Erythroblast (primary cell): ENCODE measurements at regions not wholly inside any gene's neighbourhood (a gene's known extent, or its start where the extent isn't known, plus 50 kb on each side); places are given as distances from the start of the nearest gene placed in this dataset.

Experiments
- DNase-seq, 2 experiments: peaks; one replicate each; lab custom pipeline; 2025; lab: John Stamatoyannopoulos, UW
- GATA1 ChIP-seq: IDR thresholded peaks from 2 replicates; pipeline ENCODE4 v1.6.1; 2011; ENCODE audit warnings: low read depth, mild to moderate bottlenecking, control low read depth, low read length, moderate library complexity
- POLR2A ChIP-seq: IDR thresholded peaks from 2 replicates; pipeline ENCODE4 v1.6.1; 2011; ENCODE audit warnings: mild to moderate bottlenecking, low read length

DNA sequence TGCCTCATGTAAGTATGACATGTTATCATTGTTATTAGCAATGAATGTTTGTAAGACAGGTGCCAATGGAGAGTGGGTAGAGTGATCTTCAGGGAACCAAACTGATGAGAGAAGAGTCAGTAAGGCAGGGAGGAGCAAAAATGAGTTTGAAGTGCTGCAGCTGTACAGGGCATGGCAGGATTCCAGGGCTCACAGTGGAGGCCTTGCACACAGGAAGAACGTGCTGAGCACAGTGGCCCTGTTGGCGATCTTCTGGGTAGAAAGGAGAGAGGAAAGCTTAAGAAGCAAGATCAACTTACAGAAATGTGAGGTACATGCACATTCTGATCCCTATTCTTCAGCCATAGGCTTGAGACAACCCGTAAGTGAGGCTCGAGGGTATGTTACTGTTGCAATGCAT is 219.3 kb upstream of the TMEM45B start:
- DNase-seq: no peak
- TF ChIP-seq GATA1 (no peak), POLR2A (no peak)

DNA sequence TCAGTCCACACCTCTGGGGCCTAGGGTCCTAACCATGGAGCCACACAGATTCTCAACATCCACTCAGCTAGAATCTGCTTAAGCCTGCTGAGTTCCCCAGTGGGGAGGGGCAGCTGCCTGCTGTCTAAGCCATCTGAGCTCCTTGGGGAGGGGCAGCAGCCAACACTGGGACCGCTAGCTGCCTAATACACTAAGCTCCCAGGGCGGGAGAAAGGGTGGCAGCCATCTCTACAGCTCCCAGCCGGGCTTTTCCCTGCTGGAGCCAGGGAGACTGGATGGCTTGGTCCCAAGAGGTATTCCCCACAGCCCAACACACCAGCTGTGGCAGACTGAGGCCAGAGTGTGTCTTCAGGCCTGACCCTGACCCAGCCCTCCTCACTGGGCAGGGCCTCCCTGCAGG is 217.3 kb upstream of the TMEM45B start:
- DNase-seq: no peak
- TF ChIP-seq GATA1: no peak
- TF ChIP-seq POLR2A: no peak

DNA sequence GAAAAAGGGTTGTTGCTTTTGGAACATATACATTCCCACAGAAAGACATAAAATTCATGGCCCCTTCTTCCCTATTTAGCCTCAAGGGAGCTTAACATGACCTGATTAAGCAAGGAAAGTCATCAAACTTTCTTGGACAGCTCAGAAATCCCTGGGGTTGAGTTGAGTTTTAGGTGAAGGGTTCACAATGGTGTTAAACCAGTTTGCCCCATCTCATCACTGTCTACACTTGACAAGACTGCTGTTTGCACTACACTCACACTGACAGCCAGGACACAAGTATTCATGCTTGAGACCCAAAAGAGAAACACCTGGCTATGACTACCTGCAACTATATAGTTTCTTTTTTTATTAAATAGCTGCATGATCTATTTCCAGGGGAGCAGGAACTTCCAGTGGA is 209.8 kb upstream of the TMEM45B start:
- DNase-seq: no peak
- TF ChIP-seq POLR2A: no peak
- no peak for TF ChIP-seq GATA1

DNA sequence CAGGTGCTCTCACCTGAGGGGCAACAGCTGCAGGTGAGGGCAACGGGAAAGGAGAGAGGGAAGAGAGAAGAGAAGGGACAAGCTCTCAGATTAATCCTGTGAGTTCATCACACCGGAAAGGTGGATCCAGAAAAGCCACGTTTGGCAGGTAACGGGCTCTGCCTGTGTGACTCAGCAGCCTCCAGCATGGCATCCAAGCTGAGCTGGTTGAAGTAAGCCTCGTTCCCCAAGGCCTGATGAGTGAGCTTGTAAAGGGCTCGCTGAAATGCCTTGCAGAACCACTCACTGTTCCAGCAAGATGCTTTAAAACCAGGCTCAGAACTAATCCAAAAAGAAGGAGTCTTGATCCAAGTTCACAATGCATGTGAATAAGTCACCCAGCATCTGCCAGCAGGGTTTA is 206.9 kb upstream of the TMEM45B start:
- no peak for DNase-seq
- TF ChIP-seq GATA1 (no peak), POLR2A (no peak)

DNA sequence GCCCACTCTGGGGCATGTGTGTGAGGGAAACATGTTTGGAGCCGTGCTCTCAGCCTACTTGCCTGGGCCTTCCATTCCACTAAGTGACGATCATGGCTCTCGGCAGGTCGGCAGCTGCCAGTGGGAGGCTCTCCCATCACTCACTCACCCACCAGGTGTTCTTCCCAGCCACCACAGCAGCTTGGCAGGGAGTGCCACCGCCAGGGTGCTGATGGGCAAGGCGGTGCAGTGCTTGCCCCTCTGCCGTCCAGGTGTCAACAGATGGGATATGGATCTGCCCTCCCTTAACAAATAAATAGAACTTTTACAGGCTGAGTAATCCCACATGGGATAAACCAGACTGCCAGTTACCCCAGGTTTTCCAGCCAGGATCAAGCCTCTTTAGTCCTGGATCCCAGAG is 205.5 kb upstream of the TMEM45B start:
- TF ChIP-seq GATA1: no peak
- no peak for TF ChIP-seq POLR2A
- DNase-seq: no peak

DNA sequence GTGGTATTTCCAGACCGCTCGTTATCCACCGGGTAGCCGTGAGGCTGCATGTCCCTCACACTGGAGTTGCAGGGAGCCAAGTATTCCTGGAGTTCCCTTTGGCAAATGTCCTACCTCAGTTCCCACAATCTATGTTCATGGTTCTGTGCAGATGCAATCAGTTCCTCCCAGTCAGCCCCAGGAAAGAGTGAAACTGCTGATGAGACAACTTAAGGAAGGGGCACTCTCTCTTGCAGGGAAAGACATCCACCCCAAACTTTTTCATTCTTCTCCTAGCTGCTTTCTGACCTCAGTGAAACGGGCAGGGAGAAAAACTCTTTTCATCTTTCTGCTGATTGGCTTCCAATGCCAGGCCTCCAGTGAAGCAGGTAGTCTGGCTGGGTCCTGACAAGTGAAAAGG is 205.1 kb upstream of the TMEM45B start:
- DNase-seq: no peak
- no peak for TF ChIP-seq POLR2A
- no peak for TF ChIP-seq GATA1

DNA sequence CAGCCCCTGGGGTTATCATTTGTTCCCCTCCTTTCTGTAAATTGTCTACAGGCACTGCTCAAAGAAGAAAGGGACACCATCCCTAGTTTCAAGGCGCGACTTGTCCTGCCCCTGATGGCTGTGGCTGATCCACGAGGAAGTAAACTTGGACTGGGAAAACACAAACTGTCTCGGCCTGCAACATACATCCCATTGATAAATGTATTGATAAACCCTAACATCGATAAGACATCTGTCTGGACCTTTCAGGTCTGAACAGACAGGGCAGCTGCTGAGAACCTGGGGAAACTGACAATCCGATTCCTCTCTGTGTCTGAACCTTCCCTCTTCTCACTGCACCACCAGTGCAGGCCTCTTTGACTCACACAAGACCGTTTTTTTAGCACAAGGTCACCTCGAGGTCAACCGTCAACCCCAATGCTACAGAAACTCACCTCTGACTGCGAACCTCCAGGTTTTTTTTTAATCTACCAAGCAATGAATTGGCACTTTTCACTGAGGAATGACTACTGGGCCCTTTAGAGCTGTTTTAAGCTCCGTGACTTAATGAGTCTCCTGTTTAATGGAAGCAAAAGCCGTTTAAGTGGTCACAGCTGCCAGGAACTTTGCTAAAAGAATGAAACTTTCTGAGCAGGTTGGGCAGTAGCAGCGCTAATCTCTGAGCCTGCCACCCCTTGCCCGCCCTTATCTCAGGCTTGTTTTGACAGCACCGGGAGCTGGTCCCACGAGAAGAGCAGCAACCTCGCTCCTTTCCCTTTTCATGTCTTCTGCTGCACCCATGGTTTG is 203.8 kb upstream of the TMEM45B start:
- TF ChIP-seq POLR2A (no peak), GATA1 (no peak)
- no peak for DNase-seq

DNA sequence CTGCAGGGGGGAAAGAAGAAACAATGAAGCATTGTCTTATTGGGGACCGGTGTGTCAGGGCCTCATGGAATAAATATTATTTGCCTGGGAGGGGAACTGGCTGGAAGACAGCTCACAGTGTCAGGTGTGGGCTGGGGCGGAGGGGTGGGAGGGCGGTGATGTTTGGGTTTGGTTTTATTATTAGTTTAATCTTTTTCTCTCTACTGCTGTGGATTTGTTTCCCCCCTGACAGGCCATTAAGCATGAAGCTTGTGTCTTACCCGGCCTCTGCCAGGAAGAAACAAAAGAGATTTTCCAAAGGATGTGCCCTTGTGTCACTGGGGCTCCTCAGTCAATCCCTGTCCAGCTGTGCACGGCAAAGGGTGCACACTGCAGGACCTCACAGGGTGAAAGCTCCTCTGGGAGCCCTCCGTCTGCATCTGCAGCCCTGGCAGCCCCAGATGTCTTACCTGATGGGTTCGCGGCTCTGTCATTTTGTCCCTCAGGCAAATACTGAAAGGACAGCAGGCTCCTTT is 203.1 kb upstream of the TMEM45B start:
- no peak for DNase-seq
- TF ChIP-seq GATA1: no peak

DNA sequence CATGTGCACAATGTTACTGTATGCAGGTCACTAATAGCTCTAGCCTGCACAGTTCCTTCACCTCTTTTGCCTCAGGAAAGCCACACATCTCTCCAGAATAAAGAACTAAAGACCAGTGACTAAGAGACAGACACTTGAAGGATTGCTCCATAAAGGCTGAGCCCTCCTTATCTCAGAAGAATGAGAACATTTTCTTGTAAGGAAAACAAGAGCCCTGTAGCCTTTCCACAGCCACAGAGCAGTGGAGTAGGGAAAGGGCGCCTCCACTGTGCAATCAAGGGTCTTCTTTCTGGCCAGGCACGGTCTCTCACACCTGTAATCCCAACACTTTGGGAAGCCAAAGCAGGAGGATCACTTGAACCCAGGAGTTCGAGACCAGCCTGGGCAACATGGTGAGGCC is 202.6 kb upstream of the TMEM45B start:
- no peak for DNase-seq
- no peak for TF ChIP-seq GATA1
- no peak for TF ChIP-seq POLR2A

DNA sequence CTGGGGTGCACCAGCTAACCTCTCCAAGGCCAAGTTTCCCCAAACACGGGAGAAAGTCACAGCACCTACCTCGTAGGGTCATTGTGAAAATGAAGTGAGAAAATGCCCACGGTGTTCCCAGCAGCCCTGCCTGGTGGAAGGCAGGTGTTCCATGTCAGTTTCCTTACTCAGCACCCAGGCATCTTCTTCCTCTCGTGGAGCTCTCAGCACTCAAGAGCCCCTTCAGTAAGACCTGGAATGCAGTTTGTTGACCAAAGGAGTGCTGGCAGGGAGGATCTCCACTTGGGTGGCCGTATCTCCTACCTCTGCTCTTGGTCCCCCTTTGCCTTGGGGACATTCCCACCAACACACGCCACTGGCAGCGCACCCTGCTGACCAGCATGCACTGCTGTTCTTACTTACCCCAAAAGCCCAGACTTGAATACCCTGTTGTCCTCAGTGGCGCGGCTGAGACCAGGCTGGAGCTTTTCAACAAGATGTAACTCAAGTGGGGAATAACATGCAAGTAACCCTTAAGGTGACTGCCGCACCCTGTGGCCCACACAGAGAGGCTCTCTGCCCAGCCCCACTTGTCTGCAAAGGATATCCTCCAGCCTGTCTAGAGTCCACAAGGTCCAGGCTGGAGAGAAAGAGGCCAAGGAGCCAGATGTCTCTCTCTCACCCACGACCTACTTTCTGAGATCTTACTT is 201.2 kb upstream of the TMEM45B start:
- DNase-seq: no peak
- no peak for TF ChIP-seq GATA1
- no peak for TF ChIP-seq POLR2A

DNA sequence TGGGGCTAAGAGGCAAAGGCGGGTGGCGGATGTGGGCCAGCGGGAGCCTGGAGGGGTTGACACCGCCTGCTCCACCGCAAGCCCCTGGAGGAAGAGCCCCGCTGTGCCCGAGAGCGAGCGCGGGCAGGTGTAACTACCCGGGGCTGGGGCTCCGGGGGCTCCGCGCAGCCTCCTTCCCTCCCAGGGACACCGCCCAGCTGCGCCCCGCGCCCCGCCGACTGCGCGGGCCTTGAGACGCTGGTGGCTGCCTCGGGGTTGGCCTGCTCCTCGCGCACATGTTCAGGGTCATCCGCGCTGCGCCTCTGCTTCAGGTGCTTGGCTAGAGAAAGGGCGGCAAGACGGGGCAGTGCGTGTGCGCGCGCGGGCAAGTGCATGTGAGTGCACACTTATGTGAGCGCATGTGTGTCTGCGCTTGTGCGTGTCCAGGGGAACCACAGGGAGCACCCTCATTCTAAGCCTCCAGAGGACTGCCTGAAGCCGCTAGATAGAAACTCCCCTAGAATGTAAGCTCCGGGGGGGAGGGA is 197.5 kb upstream of the TMEM45B start:
- TF ChIP-seq GATA1: no peak
- no peak for TF ChIP-seq POLR2A
- no peak for DNase-seq

DNA sequence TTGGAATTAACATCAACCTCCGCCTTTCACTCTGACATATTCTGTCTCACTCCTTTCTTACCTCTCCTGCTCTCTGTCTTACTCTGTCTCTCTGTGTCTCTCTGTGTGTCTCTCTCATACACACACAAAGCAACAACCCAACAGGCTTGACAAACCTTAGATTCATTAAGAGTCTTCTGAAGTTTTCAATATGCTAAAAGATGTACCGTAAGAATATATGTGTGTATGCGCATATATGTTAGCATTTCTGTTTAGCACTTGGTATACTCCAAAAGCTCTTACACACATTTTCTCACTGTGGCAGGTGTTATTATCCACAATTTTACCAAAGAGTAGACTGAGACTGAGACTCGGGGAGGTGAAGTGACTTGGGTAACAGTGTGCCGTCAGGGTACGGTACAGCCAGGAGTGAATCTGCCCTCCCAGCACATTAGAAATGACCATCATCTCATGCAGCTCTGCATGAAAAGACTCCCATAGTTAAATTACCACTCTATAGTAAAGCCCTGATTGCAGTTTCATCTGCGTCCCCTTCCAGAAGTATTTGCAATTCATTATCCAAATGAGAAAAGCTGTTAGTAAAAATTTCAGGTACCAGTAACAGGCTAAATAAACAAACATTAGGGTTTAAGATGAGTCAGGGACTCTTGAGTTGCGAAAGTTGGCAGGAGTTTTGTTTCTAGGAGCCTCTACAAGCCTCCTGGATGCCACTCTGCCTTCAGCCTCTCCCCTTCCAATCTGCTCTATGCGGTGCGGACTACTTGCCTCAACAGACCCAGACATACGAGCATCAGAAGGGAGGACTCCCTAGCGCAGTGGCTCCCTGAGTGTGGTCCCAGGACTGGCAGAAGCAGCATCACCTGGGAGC is 195.2 kb upstream of the TMEM45B start:
- no peak for DNase-seq
- TF ChIP-seq POLR2A (no peak), GATA1 (no peak)

DNA sequence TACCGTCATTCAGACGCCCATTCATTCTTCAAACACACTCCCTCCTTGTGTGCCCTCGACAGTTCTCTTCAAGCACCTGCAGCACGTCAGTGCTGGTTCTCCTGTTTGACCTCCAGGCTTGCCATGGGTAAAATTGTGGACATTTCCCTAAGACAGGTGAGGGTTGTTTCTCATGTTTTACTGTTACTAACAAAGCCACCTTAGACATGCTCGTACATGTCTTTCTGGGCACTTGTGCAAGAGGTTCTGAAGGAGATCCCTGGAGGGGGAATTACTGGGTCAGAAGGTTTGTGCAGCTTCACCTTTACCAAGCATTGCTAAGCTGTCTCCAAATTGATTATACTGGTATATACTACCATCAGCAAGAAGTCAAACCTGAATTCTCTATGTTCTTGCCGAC is 189.7 kb upstream of the TMEM45B start:
- no peak for DNase-seq
- TF ChIP-seq POLR2A (no peak), GATA1 (no peak)

DNA sequence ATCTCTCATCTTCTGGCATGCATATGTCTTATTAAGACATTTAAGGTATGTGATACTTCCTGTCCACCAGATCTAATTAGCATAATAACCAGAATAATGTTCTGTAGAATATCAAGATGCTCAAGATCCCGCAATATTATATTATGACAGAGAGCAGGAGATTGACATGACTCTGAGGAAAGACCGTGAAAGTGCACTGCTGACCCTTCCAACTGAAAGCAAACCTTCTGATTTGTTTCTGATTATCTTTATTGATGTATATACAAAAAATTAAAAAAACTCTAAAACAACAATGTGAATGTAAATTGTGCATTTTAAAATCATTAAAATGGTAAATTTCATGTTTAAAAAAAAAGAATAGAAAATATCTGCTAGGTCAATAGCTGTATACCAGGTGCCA is 184.4 kb upstream of the TMEM45B start:
- TF ChIP-seq POLR2A: no peak
- TF ChIP-seq GATA1: no peak
- no peak for DNase-seq
